Common myeloid progenitor, CD34-positive (primary cell): ENCODE measurements at regions not wholly inside any gene's neighbourhood (a gene's known extent, or its start where the extent isn't known, plus 50 kb on each side); places are given as distances from the start of the nearest gene placed in this dataset.

Source experiments
- CTCF ChIA-PET: fragments of 350-600 bp; sonication (Branson Sonifier 250); formaldehyde crosslinking; loops from one replicate; lab custom pipeline; 2021; ENCODE audit warnings: antibody characterized with exemption; lab: Charles Lee
- POLR2A ChIA-PET: fragments of 350-600 bp; sonication (Branson Sonifier 250); formaldehyde crosslinking; loops from one replicate; lab custom pipeline; 2021; ENCODE audit warnings: antibody characterized with exemption; lab: Charles Lee
- DNase-seq, 3 donors: peaks; one replicate each; pipeline versions ENCODE4 v3.0.0 to v3.0.0-alpha.2; 2013
- H3K27ac ChIP-seq, 2 experiments: 1 replicate in 1 of 2; 2 replicates in 1 of 2; pipeline ENCODE4 v1.7.0; 2013; ENCODE audit warnings: inconsistent platforms in 2 of 2, low read length in 2 of 2, mild to moderate bottlenecking in 2 of 2, low read depth in 1 of 2, moderate library complexity in 1 of 2; ENCODE audit not compliant: severe bottlenecking in 2 of 2, insufficient read depth in 1 of 2, poor library complexity in 1 of 2
- H3K27me3 ChIP-seq, 5 experiments: replicated peaks in 2 of 5; 1 replicate in 3 of 5; 2 replicates in 2 of 5; pipeline versions ENCODE4 v1.6.1 to v1.7.0; 2013; ENCODE audit warnings: low read length in 4 of 5, mild to moderate bottlenecking in 2 of 5, moderate library complexity in 2 of 5, inconsistent platforms in 1 of 5; ENCODE audit not compliant: insufficient read depth in 5 of 5, control insufficient read depth in 4 of 5
- H3K36me3 ChIP-seq, 4 experiments: 1 replicate in 2 of 4; 2 replicates in 2 of 4; pipeline versions ENCODE4 v1.6.1 to v1.7.0; 2013; ENCODE audit warnings: low read length in 3 of 4, control low read depth in 1 of 4, mild to moderate bottlenecking in 1 of 4; ENCODE audit not compliant: control insufficient read depth in 4 of 4, insufficient read depth in 4 of 4
- H3K4me1 ChIP-seq, 4 experiments: 1 replicate in 3 of 4; 2 replicates in 1 of 4; pipeline versions ENCODE4 v1.6.1 to v1.7.1; 2013; ENCODE audit warnings: low read length in 3 of 4, mild to moderate bottlenecking in 3 of 4, control low read depth in 1 of 4, inconsistent platforms in 1 of 4, moderate library complexity in 1 of 4; ENCODE audit not compliant: control insufficient read depth in 4 of 4, insufficient read depth in 4 of 4; ENCODE audit errors: control extremely low read depth in 1 of 4
- H3K4me3 ChIP-seq, 7 experiments: 1 replicate in 4 of 7; 2 replicates in 3 of 7; pipeline versions ENCODE4 v1.5.1 to v1.7.0; 2013; ENCODE audit warnings: mild to moderate bottlenecking in 7 of 7, low read length in 6 of 7, moderate library complexity in 6 of 7, inconsistent platforms in 2 of 7, low read depth in 2 of 7, control low read depth in 1 of 7; ENCODE audit not compliant: insufficient read depth in 4 of 7, control insufficient read depth in 1 of 7; ENCODE audit errors: extremely low read depth in 1 of 7
- H3K9me3 ChIP-seq, 5 experiments: 1 replicate in 4 of 5; 2 replicates in 1 of 5; pipeline versions ENCODE4 v1.6.1 to v1.7.1; 2013; ENCODE audit warnings: low read length in 4 of 5, mild to moderate bottlenecking in 2 of 5, inconsistent platforms in 1 of 5, low read depth in 1 of 5, moderate library complexity in 1 of 5; ENCODE audit not compliant: control insufficient read depth in 4 of 5, insufficient read depth in 2 of 5; ENCODE audit errors: control extremely low read depth in 1 of 5
- WGBS: methylation state at CpG from one replicate; pipeline ENCODE4 v1.1.5; 2013; ENCODE audit not compliant: insufficient coverage; 5-methylcytosine and 5-hydroxymethylcytosine counted together

DNA sequence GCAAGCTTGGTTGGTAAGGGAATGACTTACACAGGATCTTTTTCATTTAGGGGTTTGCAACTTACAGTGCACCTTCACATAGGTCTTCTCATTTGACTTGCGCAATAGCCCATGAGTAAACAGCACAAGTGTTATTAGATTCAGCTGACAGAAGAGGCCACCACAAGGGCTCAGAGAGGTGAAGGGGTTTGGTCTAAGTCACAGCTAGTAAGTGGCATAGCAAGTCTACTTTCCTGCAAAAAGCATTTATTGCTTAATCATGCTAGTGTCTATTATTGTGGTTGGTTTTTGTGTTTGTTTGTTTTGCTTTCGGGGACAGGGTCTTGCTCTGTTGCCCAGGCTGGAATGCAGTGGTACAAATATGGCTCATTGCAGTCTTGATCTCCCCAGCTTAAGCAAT, 83.3 kb downstream of the SPRY1 start:
- WGBS = 100% methylated on average over 1 of the region's 2 CpGs
- no peak overlapping the region for H3K4me3 ChIP-seq
- peak; percentile 15 to 65 (median 56) for DNase-seq
- no peak overlapping the region for H3K27ac ChIP-seq
- ChIA-PET CTCF (interaction anchor here (0.9 to 2.0 kb wide), 4 partner anchors 8 to 84 kb away, joined by 3 to 14 read pairs (median 4); no protein-coding TSS in a partner anchor), POLR2A (no interaction called here)
- no peaks in the 10 kb centered on the region for H3K9me3 ChIP-seq
- no peaks in the 10 kb centered on the region for H3K36me3 ChIP-seq
- H3K4me1 ChIP-seq = peaks cover 6 to 31% (median 24%) of the 10 kb centered on the region in 4 experiments
- no peaks in the 10 kb centered on the region for H3K27me3 ChIP-seq

DNA sequence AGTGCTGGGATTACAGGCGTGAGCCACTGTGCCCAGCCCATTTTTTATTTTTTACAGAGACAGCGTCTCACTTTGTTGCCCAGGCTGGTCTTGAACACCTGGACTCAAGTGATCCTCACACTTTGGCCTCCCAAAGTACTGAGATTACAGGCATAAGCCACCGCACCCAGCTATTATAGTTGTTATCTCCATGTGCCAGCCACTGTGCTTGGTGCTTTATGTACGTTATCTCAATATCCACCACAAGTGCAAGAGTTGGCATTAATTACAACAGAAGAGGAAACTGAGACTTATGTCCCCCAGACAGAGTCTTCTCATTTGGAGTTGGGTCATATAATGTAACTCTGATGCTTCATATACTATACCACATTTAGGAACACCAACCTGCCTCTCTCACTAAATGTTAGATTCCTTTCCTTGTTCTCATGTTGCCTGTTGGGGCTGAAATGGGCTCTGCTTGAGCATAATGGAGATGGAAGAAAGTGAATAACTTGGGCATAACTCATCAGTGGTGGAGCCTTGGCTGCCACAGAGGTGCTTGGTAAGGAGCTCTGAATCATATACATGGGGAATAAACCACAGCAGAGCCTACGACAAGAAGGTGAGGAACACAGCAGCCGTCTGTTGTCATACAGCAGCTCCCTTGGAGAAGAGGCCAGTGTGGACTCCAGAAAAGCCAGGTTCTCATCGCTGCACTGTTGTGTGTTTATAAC, 84.3 kb downstream of the SPRY1 start:
- 96% methylated on average over 4 of the region's 7 CpGs for WGBS
- Histone ChIP-seq H3K27me3 (no peaks in the 10 kb centered on the region), H3K4me1 (peaks cover 6 to 31% (median 25%) of the 10 kb centered on the region in 4 experiments), H3K4me3 (no peak overlapping the region), H3K27ac (no peak overlapping the region), H3K36me3 (no peaks in the 10 kb centered on the region), H3K9me3 (no peaks in the 10 kb centered on the region)
- ChIA-PET POLR2A (no interaction called here), CTCF (interaction anchor here (1.3 to 1.7 kb wide), 2 partner anchors 80 to 83 kb away, joined by 3 to 5 read pairs; no protein-coding TSS in a partner anchor)
- DNase-seq = peak in 1 of 3 donors; percentile 33

DNA sequence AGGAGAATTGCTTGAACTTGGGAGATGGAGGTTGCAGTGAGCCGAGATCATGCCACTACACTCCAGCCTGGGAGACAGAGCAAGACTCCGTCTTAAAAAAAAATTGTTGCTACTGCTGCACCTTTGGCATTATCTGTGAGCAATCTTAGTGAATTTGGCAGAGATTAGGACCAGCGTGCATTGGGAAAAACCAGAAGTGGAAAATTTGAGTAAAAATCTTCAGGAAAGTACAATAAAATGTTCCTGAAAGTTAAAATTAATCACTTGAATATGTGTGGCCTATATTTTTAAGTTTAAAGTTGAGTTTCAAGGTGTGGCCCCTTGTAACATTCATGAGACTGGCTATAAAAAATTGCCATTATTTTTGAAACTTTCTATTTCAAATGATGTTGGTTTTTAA, 85.1 kb downstream of the SPRY1 start:
- ChIA-PET CTCF (interaction anchor here (1.3 kb wide), 1 partner anchor 83 kb away, joined by 4 read pairs; no protein-coding TSS in a partner anchor), POLR2A (no interaction called here)
- Histone ChIP-seq H3K27ac (no peak overlapping the region), H3K27me3 (no peaks in the 10 kb centered on the region), H3K36me3 (no peaks in the 10 kb centered on the region), H3K4me3 (no peak overlapping the region), H3K4me1 (peaks cover 6 to 31% (median 25%) of the 10 kb centered on the region in 4 experiments), H3K9me3 (no peaks in the 10 kb centered on the region)
- 94% methylated on average over 2 of the region's 3 CpGs for WGBS
- no peak for DNase-seq

DNA sequence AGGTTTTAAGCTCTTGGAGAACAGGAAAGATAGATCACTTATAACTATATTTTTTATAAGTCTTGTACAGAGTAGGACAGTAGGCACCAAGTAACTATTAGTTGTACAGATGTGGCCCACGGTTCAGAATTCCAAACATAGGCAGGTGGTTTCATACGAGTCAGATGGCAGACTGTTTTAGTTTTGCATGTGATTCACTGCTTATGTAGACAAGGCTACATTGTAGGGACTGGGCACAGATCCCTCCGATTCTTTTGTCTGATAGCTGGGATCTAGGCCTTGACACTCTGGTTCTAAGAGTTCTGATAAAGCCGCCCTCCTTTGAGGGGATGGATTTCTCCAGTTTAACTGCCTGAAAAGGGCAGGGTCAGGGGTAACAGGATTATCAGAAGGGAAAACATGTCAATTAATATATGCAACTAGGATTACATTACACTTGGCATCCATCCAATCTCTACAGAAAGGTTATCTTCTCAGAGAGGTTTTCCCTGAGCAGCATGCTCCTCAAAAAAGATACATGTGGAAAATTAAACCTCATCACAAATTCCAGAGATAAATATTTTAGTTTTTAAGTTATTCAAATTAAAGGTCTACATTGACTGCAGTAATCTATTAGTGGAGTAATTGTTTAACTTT, 87.8 kb downstream of the SPRY1 start:
- ChIA-PET POLR2A (no interaction called here), CTCF (no interaction called here)
- Histone ChIP-seq H3K27me3 (no peaks in the 10 kb centered on the region), H3K4me3 (no peak overlapping the region), H3K9me3 (no peaks in the 10 kb centered on the region), H3K4me1 (peaks cover 2 to 16% (median 6%) of the 10 kb centered on the region in 4 experiments), H3K36me3 (no peaks in the 10 kb centered on the region), H3K27ac (no peak overlapping the region)
- no peak for DNase-seq
- 100% methylated on average over 3 of the region's 4 CpGs for WGBS

DNA sequence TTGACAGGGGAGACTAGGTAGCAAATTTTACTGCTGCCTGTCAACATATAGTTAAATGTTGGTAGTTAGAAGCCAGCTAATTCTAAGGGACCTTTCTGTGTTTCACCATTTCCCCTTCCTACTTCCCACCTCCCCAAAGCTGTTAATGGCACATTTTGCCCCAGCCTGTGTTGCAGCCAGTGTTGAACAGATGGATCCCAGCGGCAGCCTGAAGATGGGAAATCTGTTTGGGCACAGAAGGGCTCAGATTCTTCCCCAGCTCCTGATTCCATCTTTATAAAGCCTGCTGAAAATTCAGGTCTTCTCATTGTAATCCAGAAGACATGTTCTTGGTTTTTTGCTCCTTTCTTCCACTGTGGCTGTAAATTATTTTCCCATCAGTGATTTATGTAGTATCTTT, 89.0 kb downstream of the SPRY1 start:
- Histone ChIP-seq H3K9me3 (no peaks in the 10 kb centered on the region), H3K4me1 (peaks cover 0 to 11% (median 3%) of the 10 kb centered on the region in 4 experiments), H3K36me3 (no peaks in the 10 kb centered on the region), H3K27me3 (no peaks in the 10 kb centered on the region), H3K27ac (no peak overlapping the region), H3K4me3 (no peak overlapping the region)
- POLR2A ChIA-PET = no interaction called here
- no peak for DNase-seq
- CTCF ChIA-PET = interaction anchor here (1.2 to 1.3 kb wide), 2 partner anchors 104 to 176 kb away, joined by 3 read pairs; no protein-coding TSS in a partner anchor
- WGBS = 89% methylated on average over 1 of the region's 1 CpG

DNA sequence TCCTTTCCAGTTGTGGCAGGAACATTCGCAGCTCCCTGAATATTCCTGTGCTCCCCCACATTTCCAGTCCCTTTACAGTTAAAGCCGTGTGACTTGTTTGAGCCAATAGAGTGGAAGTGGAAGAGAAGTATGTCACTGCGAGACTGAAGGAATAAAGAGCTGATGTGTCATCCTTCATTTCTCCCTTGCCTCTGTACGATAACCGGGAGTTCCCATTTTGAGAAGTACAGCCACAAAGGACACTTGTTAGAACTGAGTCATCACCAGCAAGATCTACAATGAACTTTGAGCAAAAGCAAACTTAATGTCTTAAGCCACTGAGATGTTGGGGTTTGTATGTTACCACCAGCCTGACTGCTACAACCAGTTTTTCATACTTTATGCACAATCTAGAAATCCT, 92.3 kb downstream of the SPRY1 start:
- CTCF ChIA-PET = interaction anchor here (0.6 to 1.6 kb wide), 2 partner anchors 10 to 64 kb away, joined by 3 to 14 read pairs; no protein-coding TSS in a partner anchor

DNA sequence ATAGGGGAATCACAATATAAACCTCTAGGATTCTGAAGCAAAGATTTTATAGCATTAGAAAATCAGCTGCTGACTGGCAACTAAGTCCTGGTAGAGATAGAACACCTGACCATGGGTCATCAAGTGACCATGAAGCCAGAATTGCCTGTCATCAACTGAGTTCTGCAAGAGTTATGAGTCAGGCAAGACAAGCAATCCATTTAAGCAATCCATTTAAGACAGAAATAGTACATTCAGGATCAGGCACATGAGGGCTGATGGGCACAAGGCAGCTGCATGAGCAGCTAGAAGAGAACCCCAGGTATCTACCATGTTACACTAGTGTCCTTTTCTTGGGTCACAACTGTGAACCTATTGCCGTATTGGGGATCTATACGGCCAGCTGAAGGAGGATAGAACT, 98.9 kb downstream of the SPRY1 start:
- DNase-seq = no peak
- Histone ChIP-seq H3K27me3 (no peaks in the 10 kb centered on the region), H3K27ac (no peak overlapping the region), H3K36me3 (no peaks in the 10 kb centered on the region), H3K9me3 (peaks cover 0 to 10% (median 3%) of the 10 kb centered on the region in 5 experiments), H3K4me1 (no peaks in the 10 kb centered on the region), H3K4me3 (no peak overlapping the region)
- ChIA-PET CTCF (no interaction called here), POLR2A (no interaction called here)
- WGBS = 94% methylated on average over 2 of the region's 2 CpGs

More for the DNA sequence above, 92.3 kb downstream of the SPRY1 start:
- Histone ChIP-seq H3K27me3 (no peaks in the 10 kb centered on the region), H3K4me3 (no peak overlapping the region), H3K4me1 (peaks cover 0 to 11% (median 3%) of the 10 kb centered on the region in 4 experiments), H3K9me3 (peaks cover 0 to 2% (median 0%) of the 10 kb centered on the region in 5 experiments), H3K36me3 (no peaks in the 10 kb centered on the region), H3K27ac (no peak overlapping the region)
- WGBS = 8% methylated on average over 3 of the region's 5 CpGs
- POLR2A ChIA-PET = interaction anchor here (1.5 kb wide), 1 partner anchor 17 kb away, joined by 5 read pairs; no protein-coding TSS in a partner anchor
- peak; percentile 51 to 93 (median 86) for DNase-seq
